K562 (cell line): ENCODE measurements at regions not wholly inside any gene's neighbourhood (a gene's known extent, or its start where the extent isn't known, plus 50 kb on each side); places are given as distances from the start of the nearest gene placed in this dataset.

ENCODE experiments used
- ATAC-seq: fragments of 200-7000 bp; cut with Tn5 transposase; 3 replicates; pipeline ENCODE4 v1.9.1; 2020; ENCODE audit warnings: moderate library complexity
- BruUV-seq: library from RNA; stranded (reverse); fragments of 400-500 nt; replicated peaks from 2 replicates; lab custom pipeline; 2021; lab: Mats Ljungman, UMichigan
- CTCF ChIA-PET: fragments of 300-600 bp; formaldehyde crosslinking; extraction: SDS; loops from one replicate; lab custom pipeline; 2021; ENCODE audit warnings: low intra/inter-chr PET ratio; lab: Yijun Ruan, JAX
- POLR2A ChIA-PET: fragments of 300-600, 350-650 bp; sonication (Branson Sonifier 250); formaldehyde crosslinking; extraction: SDS; loops from one replicate; lab custom pipeline; 2021; ENCODE audit warnings: antibody characterized with exemption, inconsistent platforms; lab: Yijun Ruan, JAX
- DNase-seq, 4 experiments: peaks; one replicate each; pipeline versions ENCODE4 v3.0.0 to v3.0.0-alpha.2; 2011 to 2018; ENCODE audit warnings: low spot score in 3 of 4, mixed read lengths in 3 of 4; ENCODE audit errors: extremely low read depth in 1 of 4
- FAIRE-seq: peaks from 2 replicates; lab custom pipeline; 2011; peaks lifted over from hg19 to GRCh38; lab: Jason Lieb, UNC
- H2AFZ ChIP-seq: 2 replicates; pipeline ENCODE4 v1.6.0; 2011; ENCODE audit warnings: low read depth, low read length, control low read depth, inconsistent platforms
- H3K27ac ChIP-seq: fragments of 200-600 bp; 3 replicates; pipeline ENCODE4 v1.8.0; 2011; ENCODE audit warnings: low read depth, mild to moderate bottlenecking, control low read depth, inconsistent platforms, low read length, moderate library complexity, mixed read lengths; ENCODE audit errors: extremely low read depth
- H3K27me3 ChIP-seq, 2 experiments: fragments of 300-600 bp in 1 of 2; 2 replicates in 1 of 2; 3 replicates in 1 of 2; pipeline versions ENCODE4 v1.6.0 to v1.8.0; 2011; ENCODE audit warnings: inconsistent platforms in 2 of 2, low read length in 2 of 2, mild to moderate bottlenecking in 1 of 2, mixed read lengths in 1 of 2, moderate library complexity in 1 of 2; ENCODE audit not compliant: control insufficient read depth in 2 of 2, insufficient read depth in 2 of 2
- H3K36me3 ChIP-seq: fragments of 300-600 bp; 3 replicates; pipeline ENCODE4 v1.8.0; 2011; ENCODE audit warnings: mild to moderate bottlenecking, low read length, inconsistent platforms; ENCODE audit not compliant: control insufficient read depth, insufficient read depth
- H3K4me1 ChIP-seq, 2 experiments: fragments of 200-600 bp in 1 of 2; replicated peaks in 1 of 2; 2 replicates in 1 of 2; 3 replicates in 1 of 2; pipeline versions ENCODE4 v1.5.1 to v1.8.0; 2011; ENCODE audit warnings: inconsistent platforms in 2 of 2, low read length in 2 of 2, mild to moderate bottlenecking in 1 of 2, mixed read lengths in 1 of 2, moderate library complexity in 1 of 2; ENCODE audit not compliant: control insufficient read depth in 2 of 2, insufficient read depth in 2 of 2
- H3K4me2 ChIP-seq: 2 replicates; pipeline ENCODE4 v1.6.1; 2011; ENCODE audit warnings: low read length, control low read depth, inconsistent platforms, mixed read lengths; ENCODE audit not compliant: insufficient read depth
- H3K4me3 ChIP-seq: fragments of 200-600 bp; sonication (generic), shearing (Covaris generic); 2 replicates; pipeline ENCODE4 v1.5.1; 2016; ENCODE audit warnings: control low read depth, inconsistent platforms
- H3K79me2 ChIP-seq: fragments of 200-600 bp; 3 replicates; pipeline ENCODE4 v1.8.0; 2011; ENCODE audit warnings: low read length, inconsistent platforms; ENCODE audit not compliant: control insufficient read depth, insufficient read depth
- H3K9ac ChIP-seq, 2 experiments: 2 replicates each; pipeline versions ENCODE4 v1.6.0 to v1.6.1; 2011; ENCODE audit warnings: low read depth in 2 of 2, low read length in 2 of 2, control low read depth in 1 of 2, inconsistent platforms in 1 of 2, mild to moderate bottlenecking in 1 of 2, mixed read lengths in 1 of 2; ENCODE audit not compliant: insufficient read depth in 1 of 2
- H3K9me1 ChIP-seq: one replicate; pipeline ENCODE4 v1.6.0; 2011; ENCODE audit warnings: inconsistent platforms, mild to moderate bottlenecking, low read length, moderate library complexity; ENCODE audit not compliant: control insufficient read depth, insufficient read depth
- H3K9me3 ChIP-seq: replicated peaks from 2 replicates; pipeline ENCODE4 v1.5.1; 2011; ENCODE audit warnings: low read depth, low read length, inconsistent platforms; ENCODE audit not compliant: control insufficient read depth, insufficient read depth
- H4K20me1 ChIP-seq: replicated peaks from 2 replicates; pipeline ENCODE4 v1.6.1; 2011; ENCODE audit warnings: low read length, inconsistent platforms, mixed read lengths; ENCODE audit not compliant: control insufficient read depth, insufficient read depth
- ARID4B ChIP-seq: sonication (generic); formaldehyde crosslinking; IDR thresholded peaks from 2 replicates; pipeline ENCODE4 v1.8.0; 2022; ENCODE audit warnings: mild to moderate bottlenecking, missing genetic modification reagents
- CEBPZ ChIP-seq: fragments of 150-350 bp; IDR thresholded peaks from 2 replicates; pipeline ENCODE4 v1.6.1; 2014; ENCODE audit warnings: low read depth, mild to moderate bottlenecking, low read length, borderline replicate concordance
- E2F3 ChIP-seq: fragments of 250-450 bp; sonication (Bioruptor Pico); IDR thresholded peaks from 2 replicates; pipeline ENCODE4 v1.4.0; 2020; ENCODE audit warnings: mild to moderate bottlenecking
- ZNF586 ChIP-seq: fragments of 450-650 bp; formaldehyde crosslinking; conservative IDR thresholded peaks from 2 replicates; pipeline ENCODE4 v1.4.0; 2020; ENCODE audit warnings: mild to moderate bottlenecking, moderate library complexity
- WGBS: fragments of 100-300 bp; shearing (Covaris generic); methylation state at CpG from one replicate; pipeline ENCODE4 v1.1.6; 2016; ENCODE audit warnings: low coverage, mixed read lengths; ENCODE audit not compliant: insufficient coverage; ENCODE audit errors: missing lambda C conversion rate; 5-methylcytosine and 5-hydroxymethylcytosine counted together
- in situ Hi-C: fragments of 300-500 bp; cut with MboI; formaldehyde crosslinking; loops from 4 replicates; pipeline ENCODE4 v1.15.0; 2018; ENCODE audit warnings: inconsistent platforms, mixed read lengths
- intact Hi-C: fragments of 100-400 bp; cut with micrococcal nuclease; formaldehyde crosslinking; loops from 2 replicates; pipeline ENCODE4 v1.14.2; 2022

GRCh38 chr18:76747676-76748075 is 74.7 kb upstream of the ZNF236 start:
- ChIA-PET CTCF (no interaction called here), POLR2A (interaction anchor here (0.7 kb wide), 1 partner anchor 27 kb away, joined by 3 read pairs; no protein-coding TSS in a partner anchor)
- Histone ChIP-seq H3K27ac (no peak overlapping the region), H3K4me3 (no peak overlapping the region), H3K9me3 (no peaks in the 10 kb centered on the region), H3K27me3 (peaks cover 0 to 4% of the 10 kb centered on the region in 2 experiments; a peak in 1 of 5 replicates), H3K9ac (no peak overlapping the region), H3K4me1 (no peaks in the 10 kb centered on the region), H3K36me3 (no peaks in the 10 kb centered on the region), H2AFZ (no peak overlapping the region), H3K79me2 (no peaks in the 10 kb centered on the region), H3K9me1 (no peaks in the 10 kb centered on the region), H3K4me2 (no peak overlapping the region), H4K20me1 (no peaks in the 10 kb centered on the region)
- FAIRE-seq (no peak), ATAC-seq (no peak), DNase-seq (no peak)
- TF ChIP-seq ARID4B (CRISPR knock-in tag) (no peak), CEBPZ (no peak), E2F3 (CRISPR knock-in tag) (no peak), ZNF586 (CRISPR knock-in tag) (no peak)
- BruUV-seq = no TSS peak
- 0% methylated on average over 1 of the region's 1 CpG for WGBS
- in situ Hi-C loops = no loop called here
- intact Hi-C loops = no loop called here
